Right ventricle myocardium inferior (tissue), 1 donor: ENCODE measurements at regions not wholly inside any gene's neighbourhood (a gene's known extent, or its start where the extent isn't known, plus 50 kb on each side); places are given as distances from the start of the nearest gene placed in this dataset.

Experiments
- ATAC-seq: fragments of 200-7000 bp; cut with Tn5 transposase; one replicate; pipeline ENCODE4 v1.9.1; 2020; ENCODE audit warnings: mild to moderate bottlenecking, moderate library complexity
- DNase-seq: peaks from one replicate; pipeline ENCODE4 v3.0.0; 2021; ENCODE audit errors: missing footprints
- intact Hi-C: fragments of 100-400 bp; cut with DNase I; formaldehyde crosslinking; loops from one replicate; pipeline ENCODE4 v1.11.0; 2022
- donor health status: DM: no; HTN: yes; CAD: no; lungs with severe emphysema.

- DNase-seq: no peak
- ATAC-seq: no peak
- intact Hi-C loops: no loop called here
Measured at GRCh38 chr2:2694746-2695145, 363.7 kb upstream of the MYT1L start.

DNA sequence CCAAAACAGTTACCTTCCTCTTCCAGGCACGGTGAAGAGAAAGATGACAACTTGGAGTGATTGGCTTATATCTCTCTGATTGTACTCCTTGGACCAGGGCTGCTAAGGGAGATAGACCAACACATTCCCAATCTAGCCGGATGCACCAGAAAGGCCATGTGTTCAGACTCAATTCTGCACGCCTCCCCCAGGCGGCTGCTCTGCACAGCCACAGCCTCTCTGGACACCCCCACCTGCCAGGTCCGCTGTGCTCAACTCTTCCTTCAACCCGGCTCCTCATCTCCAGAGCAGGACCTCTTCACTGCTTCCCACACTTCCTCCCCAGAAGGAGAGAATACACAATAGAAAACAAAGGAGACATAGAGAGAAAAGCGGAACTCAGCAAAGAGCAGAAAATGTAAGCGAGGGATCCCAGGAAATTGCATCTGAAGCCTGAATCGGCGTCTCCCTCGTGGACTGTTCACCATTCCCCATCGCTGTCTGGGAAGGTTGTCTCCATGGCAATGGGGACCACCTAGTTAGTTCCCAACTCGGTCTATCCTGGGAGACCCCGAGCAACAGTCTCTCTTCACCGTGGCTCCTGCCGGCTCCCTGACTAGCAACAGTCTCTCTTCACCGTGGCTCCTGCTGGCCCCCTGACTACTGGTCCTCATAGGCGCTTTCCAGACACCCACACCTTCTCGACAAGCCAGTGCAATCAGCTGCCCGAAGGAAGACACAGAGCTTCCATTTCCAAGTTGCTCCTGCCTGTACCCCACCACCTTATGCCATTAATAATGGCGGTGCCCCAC, 361.7 kb upstream of the MYT1L start:
- intact Hi-C loops: no loop called here
- ATAC-seq: no peak
- DNase-seq: no peak

DNA sequence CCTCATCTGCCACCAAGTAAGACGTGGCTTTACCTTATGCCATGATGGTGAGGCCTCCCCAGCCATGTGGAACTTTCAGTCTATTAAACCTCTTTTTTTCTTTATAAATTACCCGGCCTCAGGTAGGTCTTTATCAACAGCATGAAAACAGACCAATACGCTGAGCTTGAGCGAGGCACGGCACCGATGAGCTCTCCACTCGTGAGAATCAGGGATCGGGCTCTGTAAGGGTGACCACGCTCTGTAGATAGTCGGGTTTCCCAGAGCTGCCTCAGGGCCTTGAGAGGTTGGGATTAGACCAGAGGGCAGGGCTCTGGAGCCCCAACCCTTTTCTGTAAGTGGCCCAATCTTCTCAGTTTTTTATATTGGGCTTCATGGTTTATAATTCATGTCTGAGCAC, 360.3 kb upstream of the MYT1L start:
- ATAC-seq (no peak), DNase-seq (no peak)
- intact Hi-C loops: no loop called here

GRCh38 chr2:2690985-2691384, 359.9 kb upstream of the MYT1L start:
- ATAC-seq: no peak
- intact Hi-C loops: no loop called here
- no peak for DNase-seq

- ATAC-seq (no peak), DNase-seq (no peak)
- intact Hi-C loops: no loop called here
Measured at GRCh38 chr2:2689306-2689705, 358.2 kb upstream of the MYT1L start.

DNA sequence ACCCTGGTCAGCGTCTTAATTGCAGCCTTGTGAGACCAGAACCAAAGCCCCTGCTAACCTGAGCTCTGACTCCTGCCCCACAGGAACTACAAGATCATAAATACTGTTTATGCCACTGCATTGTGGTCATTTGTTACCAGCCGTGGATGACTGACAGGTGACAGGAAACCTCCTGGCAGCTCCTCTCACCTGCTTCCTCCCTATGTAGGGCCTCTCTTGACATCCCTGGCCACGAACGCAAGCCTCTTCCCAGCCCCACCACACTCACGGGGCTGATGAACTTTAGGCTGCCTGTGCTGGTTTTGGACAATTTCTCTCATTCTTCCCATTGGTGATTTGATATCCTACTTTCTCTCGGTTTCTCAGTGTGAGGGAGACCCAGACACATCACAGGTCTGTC, 357.2 kb upstream of the MYT1L start:
- DNase-seq (no peak), ATAC-seq (no peak)
- intact Hi-C loops: no loop called here

GRCh38 chr2:2687745-2688144, 356.7 kb upstream of the MYT1L start:
- ATAC-seq: no peak
- intact Hi-C loops: no loop called here
- no peak for DNase-seq

GRCh38 chr2:2686222-2686621, 355.1 kb upstream of the MYT1L start:
- no peak for ATAC-seq
- DNase-seq: no peak
- intact Hi-C loops: no loop called here

DNA sequence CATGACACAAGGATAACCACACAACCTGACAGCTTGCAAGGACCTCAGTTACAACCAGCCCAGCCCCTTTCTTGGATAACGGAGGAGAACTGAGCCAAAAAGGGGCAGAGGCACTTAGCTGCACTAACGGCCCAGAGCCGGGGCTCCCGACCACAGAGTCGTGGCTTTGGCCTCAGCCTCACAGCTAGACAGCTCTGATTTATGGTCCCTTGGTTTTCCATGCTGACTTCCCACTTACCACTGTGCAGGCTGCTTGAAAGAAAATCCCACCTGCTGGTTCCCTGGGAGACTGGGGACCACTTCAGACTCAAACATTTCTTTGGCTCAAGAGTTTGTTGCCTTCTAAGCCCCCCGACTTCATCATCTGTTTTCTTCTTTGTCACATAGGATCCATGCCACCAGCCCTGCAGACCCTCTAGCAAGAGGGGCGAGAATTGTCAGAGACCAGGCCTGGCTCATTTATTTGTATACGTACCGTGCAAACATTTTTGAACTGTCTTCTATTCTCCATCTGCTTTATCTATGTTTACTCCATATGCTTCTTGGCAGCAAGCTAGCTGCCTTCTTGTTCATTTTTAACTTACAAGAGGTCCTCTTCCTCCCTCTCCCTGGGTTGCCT, 352.6 kb upstream of the MYT1L start:
- ATAC-seq (no peak), DNase-seq (no peak)
- intact Hi-C loops: no loop called here

- ATAC-seq: no peak
- intact Hi-C loops: no loop called here
- no peak for DNase-seq
Measured at GRCh38 chr2:2682700-2683342, 351.7 kb upstream of the MYT1L start.

- no peak for ATAC-seq
- intact Hi-C loops: no loop called here
- no peak for DNase-seq
Measured at GRCh38 chr2:2681711-2682251, 350.7 kb upstream of the MYT1L start.

GRCh38 chr2:2681085-2681484, 350.0 kb upstream of the MYT1L start:
- ATAC-seq (no peak), DNase-seq (no peak)
- intact Hi-C loops: no loop called here

GRCh38 chr2:2674831-2675230, 343.8 kb upstream of the MYT1L start:
- no peak for DNase-seq
- no peak for ATAC-seq

GRCh38 chr2:2673406-2673805, 342.3 kb upstream of the MYT1L start:
- DNase-seq (no peak), ATAC-seq (no peak)
- intact Hi-C loops: no loop called here

More at GRCh38 chr2:2674831-2675230, 343.8 kb upstream of the MYT1L start:
- intact Hi-C loops: no loop called here

GRCh38 chr2:2672249-2672648, 341.2 kb upstream of the MYT1L start:
- ATAC-seq: no peak

GRCh38 chr2:2671826-2672225, 340.8 kb upstream of the MYT1L start:
- intact Hi-C loops: no loop called here
- ATAC-seq (no peak), DNase-seq (no peak)

More at GRCh38 chr2:2672249-2672648, 341.2 kb upstream of the MYT1L start:
- intact Hi-C loops: no loop called here
- no peak for DNase-seq

GRCh38 chr2:2669316-2669715, 338.2 kb upstream of the MYT1L start:
- intact Hi-C loops: no loop called here
- ATAC-seq (no peak), DNase-seq (no peak)

GRCh38 chr2:2668681-2669265, 337.7 kb upstream of the MYT1L start:
- no peak for DNase-seq
- intact Hi-C loops: no loop called here
- ATAC-seq: no peak

DNA sequence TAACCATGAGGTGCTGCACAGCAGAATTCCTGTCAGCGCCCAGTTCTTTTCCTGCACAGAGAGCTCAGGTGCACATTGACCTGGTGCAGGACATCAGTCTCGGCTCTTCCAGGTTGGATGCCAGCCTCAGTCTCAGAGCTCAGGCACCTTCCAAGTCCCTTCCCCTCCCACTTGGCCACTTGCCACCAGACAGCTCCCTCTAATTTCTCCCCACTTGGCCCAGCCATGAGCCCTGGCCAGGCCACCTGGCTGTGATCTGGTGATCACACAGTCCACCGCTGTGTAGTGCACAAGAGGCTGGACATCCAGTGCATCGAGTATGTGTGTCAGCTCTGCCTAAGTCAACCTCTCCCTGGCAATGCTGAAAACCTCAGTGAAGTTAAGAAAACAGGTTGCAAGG, 336.6 kb upstream of the MYT1L start:
- ATAC-seq: no peak
- no peak for DNase-seq
- intact Hi-C loops: no loop called here

DNA sequence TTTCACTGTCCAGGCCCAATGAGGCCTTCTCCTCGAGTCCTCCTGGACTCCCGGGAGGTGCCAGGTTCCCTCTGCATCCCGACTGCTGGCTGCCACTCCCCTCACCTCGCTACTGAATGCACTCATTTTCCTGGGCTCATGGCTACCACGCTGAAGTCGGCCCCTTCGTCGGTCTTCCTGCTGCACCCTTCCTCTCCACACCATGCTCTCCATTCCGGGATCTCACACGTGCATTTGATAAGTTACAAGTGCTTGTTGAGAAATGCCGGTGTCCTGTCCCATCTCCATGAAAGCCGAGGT, 334.7 kb upstream of the MYT1L start:
- ATAC-seq (no peak), DNase-seq (no peak)
- intact Hi-C loops: no loop called here
